GM21825 (cell line): ENCODE measurements at regions not wholly inside any gene's neighbourhood (a gene's known extent, or its start where the extent isn't known, plus 50 kb on each side); places are given as distances from the start of the nearest gene placed in this dataset.
"Not testable (repeated sequence)": the region's sequence is repeated elsewhere in the genome, so short reads cannot be mapped to it uniquely, and the experiment has no call there.

Experiments used
- ATAC-seq: cut with Tn5 transposase; IDR thresholded peaks from one replicate; pipeline ENCODE4 v1.9.1; 2021; ENCODE audit warnings: mild to moderate bottlenecking, moderate library complexity; ENCODE audit not compliant: unreplicated experiment

- no peak for ATAC-seq
Measured at GRCh38 chr16:76713191-76713590, 436.0 kb downstream of the CNTNAP4 start.

GRCh38 chr16:76716251-76716650 lies 439.1 kb downstream of the CNTNAP4 start:
- ATAC-seq = not testable (repeated sequence)

- no peak for ATAC-seq
Measured at GRCh38 chr16:76724181-76724580, 447.0 kb downstream of the CNTNAP4 start.

GRCh38 chr16:76729525-76729924 lies 452.3 kb downstream of the CNTNAP4 start:
- no peak for ATAC-seq

- ATAC-seq = no peak
Measured at GRCh38 chr16:76732894-76733293, 455.7 kb downstream of the CNTNAP4 start.

- no peak for ATAC-seq
Measured at GRCh38 chr16:76741623-76742022, 449.4 kb upstream of the MON1B start.

GRCh38 chr16:76748461-76749348 lies 442.3 kb upstream of the MON1B start:
- ATAC-seq = no peak

- ATAC-seq = no peak
Measured at GRCh38 chr16:76749780-76750375, 441.1 kb upstream of the MON1B start.

GRCh38 chr16:76755496-76755895 lies 435.5 kb upstream of the MON1B start:
- ATAC-seq = no peak

- no peak for ATAC-seq
Measured at GRCh38 chr16:76756423-76756822, 434.6 kb upstream of the MON1B start.

GRCh38 chr16:76756951-76757350 lies 434.0 kb upstream of the MON1B start:
- ATAC-seq = no peak

- no peak for ATAC-seq
Measured at GRCh38 chr16:76766538-76766937, 424.5 kb upstream of the MON1B start.

GRCh38 chr16:76768316-76768715 lies 422.7 kb upstream of the MON1B start:
- no peak for ATAC-seq

GRCh38 chr16:76768948-76769347 lies 422.0 kb upstream of the MON1B start:
- no peak for ATAC-seq

- no peak for ATAC-seq
Measured at GRCh38 chr16:76771216-76771615, 419.8 kb upstream of the MON1B start.

- no peak for ATAC-seq
Measured at GRCh38 chr16:76777721-76778465, 413.1 kb upstream of the MON1B start.

- no peak for ATAC-seq
Measured at GRCh38 chr16:76780556-76780955, 410.4 kb upstream of the MON1B start.

- ATAC-seq = no peak
Measured at GRCh38 chr16:76784530-76784929, 406.5 kb upstream of the MON1B start.

GRCh38 chr16:76787394-76787793 lies 403.6 kb upstream of the MON1B start:
- ATAC-seq = no peak

- no peak for ATAC-seq
Measured at GRCh38 chr16:76791151-76791550, 399.8 kb upstream of the MON1B start.

- no peak for ATAC-seq
Measured at GRCh38 chr16:76796416-76796815, 394.6 kb upstream of the MON1B start.

- ATAC-seq = no peak
Measured at GRCh38 chr16:76796978-76797377, 394.0 kb upstream of the MON1B start.
